BJ (cell line): ENCODE measurements at regions not wholly inside any gene's neighbourhood (a gene's known extent, or its start where the extent isn't known, plus 50 kb on each side); places are given as distances from the start of the nearest gene placed in this dataset.

Experiments used
- CTCF ChIA-PET: fragments of 350-600 bp; formaldehyde crosslinking; extraction: SDS; loops from one replicate; lab custom pipeline; 2021; ENCODE audit warnings: antibody characterized with exemption, inconsistent platforms; lab: Yijun Ruan, JAX
- POLR2A ChIA-PET: fragments of 300-600 bp; sonication (Branson Sonifier 250); formaldehyde crosslinking; extraction: SDS; loops from one replicate; lab custom pipeline; 2021; ENCODE audit warnings: antibody characterized with exemption; lab: Charles Lee
- DNase-seq: peaks from one replicate; pipeline ENCODE4 v3.0.0-alpha.2; 2011; ENCODE audit warnings: low read depth
- H3K27me3 ChIP-seq: 2 replicates; pipeline ENCODE4 v1.6.0; 2011; ENCODE audit warnings: low read length; ENCODE audit not compliant: control insufficient read depth, insufficient read depth
- H3K36me3 ChIP-seq: 2 replicates; pipeline ENCODE4 v1.5.1; 2011; ENCODE audit warnings: low read length; ENCODE audit not compliant: control insufficient read depth, insufficient read depth
- H3K4me3 ChIP-seq: 2 replicates; pipeline ENCODE4 v1.5.1; 2011; ENCODE audit warnings: low read depth, mild to moderate bottlenecking, control low read depth, low read length
- TF ChIP-seq, protein P1 (sequence below): IDR thresholded peaks from 2 replicates; pipeline ENCODE4 v1.5.1; 2011; ENCODE audit warnings: low read depth, mild to moderate bottlenecking, control low read depth, inconsistent platforms, low read length, moderate library complexity; ENCODE audit not compliant: insufficient read depth

DNA sequence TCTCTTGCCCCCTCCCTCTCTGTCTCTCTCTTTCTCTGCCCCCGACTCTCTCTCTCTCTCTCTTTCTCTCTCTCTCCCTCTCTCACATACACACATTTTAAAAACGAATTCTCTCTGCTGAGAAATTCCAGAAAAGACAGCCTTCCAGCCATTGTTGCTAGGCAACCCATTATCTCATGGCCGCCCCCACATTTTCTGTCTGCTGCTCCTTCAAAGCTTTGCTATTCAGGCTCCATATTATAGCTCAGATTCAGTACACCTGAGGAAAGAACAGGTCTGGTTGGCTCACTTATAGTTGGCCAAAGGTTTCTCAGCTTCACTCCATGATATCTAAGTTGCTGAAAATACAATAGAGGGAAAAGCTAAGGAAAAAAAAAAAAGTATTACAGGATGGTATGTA is 174.4 kb upstream of the RADX start:
- DNase-seq, result no peak
- Histone ChIP-seq H3K27me3 (no peaks in the 10 kb centered on the region), H3K4me3 (no peak overlapping the region), H3K36me3 (no peaks in the 10 kb centered on the region)
- POLR2A ChIA-PET, result no interaction called here
- TF ChIP-seq, protein P1, sequence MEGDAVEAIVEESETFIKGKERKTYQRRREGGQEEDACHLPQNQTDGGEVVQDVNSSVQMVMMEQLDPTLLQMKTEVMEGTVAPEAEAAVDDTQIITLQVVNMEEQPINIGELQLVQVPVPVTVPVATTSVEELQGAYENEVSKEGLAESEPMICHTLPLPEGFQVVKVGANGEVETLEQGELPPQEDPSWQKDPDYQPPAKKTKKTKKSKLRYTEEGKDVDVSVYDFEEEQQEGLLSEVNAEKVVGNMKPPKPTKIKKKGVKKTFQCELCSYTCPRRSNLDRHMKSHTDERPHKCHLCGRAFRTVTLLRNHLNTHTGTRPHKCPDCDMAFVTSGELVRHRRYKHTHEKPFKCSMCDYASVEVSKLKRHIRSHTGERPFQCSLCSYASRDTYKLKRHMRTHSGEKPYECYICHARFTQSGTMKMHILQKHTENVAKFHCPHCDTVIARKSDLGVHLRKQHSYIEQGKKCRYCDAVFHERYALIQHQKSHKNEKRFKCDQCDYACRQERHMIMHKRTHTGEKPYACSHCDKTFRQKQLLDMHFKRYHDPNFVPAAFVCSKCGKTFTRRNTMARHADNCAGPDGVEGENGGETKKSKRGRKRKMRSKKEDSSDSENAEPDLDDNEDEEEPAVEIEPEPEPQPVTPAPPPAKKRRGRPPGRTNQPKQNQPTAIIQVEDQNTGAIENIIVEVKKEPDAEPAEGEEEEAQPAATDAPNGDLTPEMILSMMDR, result no peak
- CTCF ChIA-PET, result no interaction called here

DNA sequence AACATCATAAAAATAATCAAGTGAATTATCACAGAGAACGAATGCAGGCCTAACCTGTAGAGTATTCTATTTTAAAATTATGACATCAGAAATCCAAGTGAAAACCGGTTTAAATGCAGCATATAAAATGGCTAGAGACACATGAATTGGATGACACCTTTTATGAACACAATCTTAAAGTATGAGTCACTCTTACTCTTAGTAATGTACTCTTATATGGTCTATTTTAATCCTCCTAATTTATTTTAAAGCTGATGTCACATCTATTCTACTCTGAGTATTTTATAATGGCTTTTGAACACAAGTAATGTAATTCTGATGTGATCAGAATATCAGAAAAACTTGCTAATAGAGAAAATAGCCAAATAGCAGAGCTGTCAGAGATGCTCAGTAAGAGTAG is 161.4 kb upstream of the RADX start:
- Histone ChIP-seq H3K27me3 (no peaks in the 10 kb centered on the region), H3K36me3 (no peaks in the 10 kb centered on the region), H3K4me3 (no peak overlapping the region)
- CTCF ChIA-PET, result no interaction called here
- POLR2A ChIA-PET, result no interaction called here
- TF ChIP-seq, protein P1, result no peak
- no peak for DNase-seq

DNA sequence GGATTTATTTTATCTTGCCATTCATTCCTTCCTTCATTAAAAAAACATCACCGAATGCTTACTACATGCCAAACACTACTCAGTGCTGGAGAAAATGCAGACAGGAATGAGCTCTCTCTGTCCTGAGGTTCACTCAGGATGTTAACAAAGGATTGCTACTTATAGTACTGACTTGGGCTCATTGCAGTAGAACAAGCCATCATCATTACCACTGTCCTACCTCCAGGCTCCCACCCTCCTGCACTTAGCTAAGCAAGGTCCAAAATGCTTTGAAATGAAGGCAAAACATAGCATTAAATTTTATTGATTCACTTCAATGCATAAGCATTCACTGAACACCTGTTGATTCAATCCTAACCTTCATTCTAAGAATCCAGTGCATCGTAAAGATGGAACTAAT is 159.8 kb upstream of the RADX start:
- TF ChIP-seq, protein P1, result no peak
- DNase-seq, result no peak
- no peak overlapping the region for H3K4me3 ChIP-seq
- CTCF ChIA-PET, result no interaction called here
- POLR2A ChIA-PET, result no interaction called here
- H3K36me3 ChIP-seq, result no peaks in the 10 kb centered on the region
- H3K27me3 ChIP-seq, result no peaks in the 10 kb centered on the region

DNA sequence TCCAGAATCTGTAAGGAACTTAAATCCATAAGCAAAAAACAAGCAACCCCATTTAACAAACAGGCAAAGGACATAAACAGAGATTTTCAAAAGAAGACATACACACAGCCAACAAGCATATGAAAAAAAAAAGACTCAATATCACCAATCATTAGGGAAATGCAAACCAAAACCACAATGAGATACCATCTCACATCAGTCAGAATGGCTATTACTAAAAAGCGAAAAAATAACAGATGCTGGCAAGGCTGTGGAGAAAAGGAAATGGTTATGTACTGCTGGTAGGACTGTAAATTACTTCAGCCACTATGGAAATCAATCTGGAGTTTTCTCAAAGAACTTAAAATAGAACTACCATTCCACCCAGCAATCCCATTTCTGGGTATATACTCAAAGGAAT is 156.8 kb upstream of the RADX start:
- Histone ChIP-seq H3K36me3 (no peaks in the 10 kb centered on the region), H3K4me3 (no peak overlapping the region), H3K27me3 (no peaks in the 10 kb centered on the region)
- DNase-seq, result no peak
- CTCF ChIA-PET, result no interaction called here
- TF ChIP-seq, protein P1, result no peak
- POLR2A ChIA-PET, result no interaction called here

DNA sequence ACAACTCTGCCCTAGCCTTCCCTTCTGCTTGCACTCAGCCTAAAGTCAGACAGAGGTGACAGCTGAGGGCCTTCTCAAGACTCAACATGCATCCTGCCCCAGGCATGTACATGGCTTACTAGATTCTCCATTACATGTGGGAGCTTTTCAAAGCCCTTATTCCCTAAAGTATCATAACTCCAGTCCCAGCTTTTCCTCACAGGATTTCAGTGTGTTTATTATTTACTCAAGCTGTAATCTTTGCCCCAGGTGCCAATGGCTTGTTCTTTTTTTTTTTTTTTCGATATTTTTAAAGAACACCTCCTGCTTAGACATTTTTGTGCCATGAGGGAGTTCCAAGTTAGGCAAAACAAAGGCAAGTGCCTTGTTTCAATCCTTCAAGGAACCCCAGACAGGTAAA is 154.0 kb upstream of the RADX start:
- H3K27me3 ChIP-seq, result no peaks in the 10 kb centered on the region
- no peaks in the 10 kb centered on the region for H3K36me3 ChIP-seq
- POLR2A ChIA-PET, result no interaction called here
- CTCF ChIA-PET, result no interaction called here
- TF ChIP-seq, protein P1, result no peak
- no peak overlapping the region for H3K4me3 ChIP-seq
- no peak for DNase-seq

DNA sequence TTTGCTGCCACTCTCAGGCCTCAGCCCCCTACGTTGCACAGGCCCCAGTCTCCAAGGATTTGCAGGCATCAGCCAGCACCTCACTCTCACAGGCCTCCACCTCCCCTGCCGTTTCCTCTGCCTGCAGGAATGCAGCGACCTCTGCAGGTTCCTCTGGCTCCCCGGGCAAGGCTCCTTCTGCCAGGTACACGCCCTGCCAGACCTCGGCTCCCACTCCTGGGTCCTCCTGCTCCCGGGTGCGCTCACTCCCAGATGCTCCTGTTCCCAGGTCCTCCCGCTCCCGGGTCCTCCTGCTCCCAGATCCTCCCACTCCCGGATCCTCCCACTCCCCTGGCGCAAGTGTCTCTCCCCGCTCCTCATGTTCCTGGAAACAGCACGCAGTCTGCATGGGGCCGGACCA is 144.4 kb upstream of the RADX start:
- TF ChIP-seq, protein P1, result no peak
- Histone ChIP-seq H3K27me3 (no peaks in the 10 kb centered on the region), H3K36me3 (no peaks in the 10 kb centered on the region), H3K4me3 (no peak overlapping the region)
- ChIA-PET CTCF (no interaction called here), POLR2A (no interaction called here)
- DNase-seq, result no peak
